Stimulated activated CD8-positive, alpha-beta memory T cell treated with anti-CD3 and anti-CD28 coated beads, Interleukin-7, amount 100 ng/mL, for 1 hour (primary cell): ENCODE measurements at regions not wholly inside any gene's neighbourhood (a gene's known extent, or its start where the extent isn't known, plus 50 kb on each side); places are given as distances from the start of the nearest gene placed in this dataset.
"Not testable (repeated sequence)": the region's sequence is repeated elsewhere in the genome, so short reads cannot be mapped to it uniquely, and the experiment has no call there.

Experiments used
- DNase-seq, 2 donors: peaks; one replicate each; pipeline ENCODE4 v3.0.0-alpha.2; 2020; ENCODE audit warnings: low read depth in 2 of 2

DNA sequence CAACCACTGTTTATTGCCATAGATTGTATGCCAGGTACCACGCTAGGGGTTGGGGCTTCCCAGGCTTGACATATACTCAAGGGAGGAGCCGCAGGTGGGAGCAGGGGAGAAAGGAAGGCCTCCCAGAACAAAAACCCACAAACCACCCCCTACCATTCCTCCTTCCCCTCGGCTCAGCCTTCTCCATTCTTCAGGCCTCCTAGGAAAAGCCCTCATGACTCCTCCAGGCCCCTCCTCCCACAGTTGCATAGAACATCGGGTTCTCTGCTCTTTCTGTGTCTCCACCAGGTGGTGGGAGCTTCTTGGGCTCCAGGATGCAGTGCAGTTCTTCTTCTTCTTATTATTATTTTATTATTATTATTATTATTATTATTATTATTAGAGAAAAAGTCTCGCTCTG is 80.3 kb downstream of the ZFP36L2 start:
- DNase-seq = no peak

DNA sequence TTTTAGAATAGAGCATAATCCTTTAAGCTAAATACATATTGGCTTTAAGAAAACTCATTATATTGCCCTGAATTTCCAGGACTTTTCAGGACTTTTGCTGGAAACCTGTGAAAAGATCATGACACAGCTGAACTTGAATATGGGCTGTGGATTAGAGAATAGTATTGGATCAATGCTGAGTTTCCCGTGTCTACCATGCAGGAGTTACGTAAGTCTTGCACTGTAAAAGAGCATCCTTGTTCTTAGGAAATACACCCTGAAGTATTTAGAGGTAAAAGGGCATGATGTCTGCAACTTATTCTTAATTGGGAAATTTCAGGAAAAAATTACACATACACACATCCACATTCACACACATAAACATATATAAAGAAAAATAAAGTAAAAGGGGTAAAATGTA is 82.1 kb downstream of the ZFP36L2 start:
- no peak for DNase-seq

DNA sequence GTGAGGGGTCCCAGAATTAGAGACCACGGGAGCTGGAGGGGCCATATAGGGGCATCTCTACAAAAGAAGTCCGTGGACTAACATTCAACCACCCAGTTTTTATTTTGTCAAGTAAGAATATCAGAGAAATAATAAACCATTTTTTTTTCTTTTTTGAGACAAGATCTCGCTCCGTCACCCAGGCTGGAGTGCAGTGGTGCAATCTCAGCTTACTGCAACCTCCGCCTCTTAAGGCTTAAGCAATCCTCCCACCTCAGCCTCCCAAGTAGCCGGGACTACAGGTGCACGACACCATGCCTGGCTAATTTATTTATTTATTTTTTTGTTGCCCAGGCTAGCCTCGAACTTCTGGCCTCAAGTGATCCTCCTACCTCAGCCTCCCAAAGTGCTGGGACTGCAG is 82.7 kb downstream of the ZFP36L2 start:
- no peak for DNase-seq

DNA sequence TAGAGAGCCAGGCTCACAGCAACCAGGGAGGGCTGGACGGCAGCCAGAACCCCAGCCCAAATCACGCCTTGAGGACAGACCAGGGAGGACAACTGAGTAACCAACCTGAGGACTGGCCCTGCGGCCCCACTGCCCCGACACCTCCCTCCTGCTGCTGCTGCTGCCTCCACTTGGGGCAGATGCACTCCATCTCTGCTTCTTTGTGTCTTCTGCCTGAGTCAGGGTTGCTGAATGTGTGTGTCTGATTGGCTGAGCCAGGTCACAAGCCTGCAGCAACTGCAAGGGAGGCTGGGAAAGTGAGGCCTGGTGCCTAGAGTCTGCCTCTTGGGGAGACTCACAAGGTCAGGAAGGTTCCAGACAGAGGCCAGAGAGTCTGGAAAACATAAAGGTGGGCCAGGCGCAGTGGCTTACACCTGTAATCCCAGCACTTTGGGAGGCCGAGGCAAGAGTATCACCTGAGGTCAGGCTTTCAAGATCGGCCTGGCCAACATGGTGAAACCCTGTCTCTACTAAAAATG is 83.4 kb downstream of the ZFP36L2 start:
- no peak for DNase-seq

DNA sequence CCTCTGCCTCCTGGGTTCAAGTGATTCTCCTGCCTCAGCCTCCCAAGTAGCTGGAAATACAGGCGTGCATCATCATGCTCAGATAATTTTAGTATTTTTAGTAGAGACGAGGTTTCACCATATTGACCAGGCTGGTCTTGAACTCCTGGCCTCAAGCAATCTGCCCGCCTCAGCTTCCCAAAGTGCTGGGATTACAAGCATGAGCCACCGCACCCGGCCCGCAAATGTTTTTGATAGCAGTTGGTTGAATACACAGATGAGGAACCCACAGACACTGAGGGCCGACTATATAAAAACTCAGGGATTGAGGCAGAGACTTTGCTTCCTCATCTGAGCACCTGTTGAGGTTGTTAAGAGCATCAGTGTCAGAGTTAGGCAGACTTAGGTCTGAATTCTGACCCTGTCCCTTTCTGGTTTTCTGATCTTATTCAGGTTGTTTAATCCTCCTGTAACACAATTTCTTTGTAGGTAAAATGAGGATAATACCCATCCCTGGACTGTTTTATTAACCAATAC is 84.7 kb downstream of the ZFP36L2 start:
- DNase-seq = not testable (repeated sequence)

DNA sequence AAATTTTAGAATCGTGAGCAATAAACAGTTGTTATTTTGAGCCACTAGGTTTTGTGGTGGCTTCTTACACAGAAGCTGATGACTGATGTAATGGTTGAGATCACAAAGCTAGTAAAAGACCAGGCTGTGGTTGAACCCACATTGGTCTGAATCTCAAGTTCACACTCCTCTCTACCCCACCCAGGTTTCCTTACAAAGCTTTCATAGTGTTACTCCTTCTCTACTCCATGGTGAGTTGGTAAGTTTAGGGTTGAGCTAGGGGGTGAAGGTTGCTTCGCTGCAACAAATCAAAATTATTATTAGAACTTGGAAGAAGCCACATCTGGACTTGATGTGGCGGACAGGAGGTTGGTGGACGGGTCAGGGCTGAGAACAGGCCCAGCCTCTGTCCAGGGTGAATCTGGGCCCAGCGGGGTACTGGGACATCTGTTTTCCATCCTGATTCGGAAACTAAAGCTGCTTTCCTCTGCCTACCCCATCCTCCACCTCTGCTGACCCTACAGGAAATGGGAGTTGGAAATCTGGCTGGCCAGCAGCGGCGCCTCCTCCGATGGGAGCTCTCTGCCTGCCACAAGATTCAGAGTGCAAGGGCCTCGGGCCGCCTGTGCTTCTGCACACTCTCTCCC is 86.3 kb downstream of the ZFP36L2 start:
- DNase-seq = no peak

DNA sequence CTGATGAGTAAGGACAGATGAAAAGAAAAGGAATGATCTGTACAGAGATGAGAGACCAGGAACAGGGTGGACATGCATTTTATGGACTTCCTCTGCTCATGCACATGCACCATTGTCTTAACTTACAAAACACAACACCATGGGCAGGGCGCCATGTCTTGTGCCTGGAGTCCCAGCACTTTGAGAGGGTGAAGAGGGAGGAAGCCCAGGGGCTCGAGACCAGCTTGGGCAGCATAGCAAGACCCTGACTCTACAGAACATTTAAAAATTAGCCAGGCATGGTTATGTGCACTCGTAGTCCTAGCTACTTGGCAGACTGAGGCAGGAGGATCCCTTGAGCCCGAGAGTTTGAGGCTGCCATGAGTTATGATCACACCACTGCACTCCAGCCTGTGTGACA is 86.9 kb downstream of the ZFP36L2 start:
- DNase-seq = no peak

DNA sequence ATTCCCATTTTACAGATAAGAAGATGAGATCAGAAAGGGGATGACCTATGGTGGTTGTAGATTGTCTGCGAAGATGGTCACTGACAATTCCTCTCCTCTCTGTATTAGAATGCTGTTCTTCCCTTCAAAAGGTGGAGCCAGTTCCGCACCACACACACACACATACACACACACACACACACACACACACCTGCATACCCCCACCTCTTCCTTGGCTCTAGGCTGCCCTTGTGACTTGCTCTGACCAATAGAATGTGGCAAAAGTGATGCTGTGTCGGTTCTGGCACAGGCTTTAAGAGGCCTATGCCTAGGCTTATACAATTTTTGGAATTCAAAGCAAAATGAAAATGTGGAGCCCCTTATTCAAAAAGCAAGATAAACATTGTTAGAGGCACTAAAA is 88.0 kb downstream of the ZFP36L2 start:
- no peak for DNase-seq

DNA sequence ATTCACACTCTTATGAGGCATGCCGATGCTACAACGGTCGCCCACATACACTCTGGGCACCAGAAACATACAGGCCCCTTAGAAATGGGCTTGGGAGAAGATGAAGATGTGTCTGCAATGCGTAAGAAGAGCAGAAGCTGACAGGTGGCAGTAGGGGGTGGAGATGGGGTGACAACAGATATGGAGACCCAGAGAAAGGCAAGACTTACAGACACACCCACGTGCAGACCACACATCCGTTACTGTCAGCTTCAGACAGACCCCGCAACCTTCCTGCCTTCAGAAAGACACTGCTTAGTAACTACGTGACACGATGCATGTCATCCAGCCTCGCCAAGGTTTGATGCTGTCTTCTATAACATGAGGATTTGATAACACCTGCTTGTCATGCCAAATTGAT is 89.5 kb downstream of the ZFP36L2 start:
- peak; percentile 48 to 49 for DNase-seq

DNA sequence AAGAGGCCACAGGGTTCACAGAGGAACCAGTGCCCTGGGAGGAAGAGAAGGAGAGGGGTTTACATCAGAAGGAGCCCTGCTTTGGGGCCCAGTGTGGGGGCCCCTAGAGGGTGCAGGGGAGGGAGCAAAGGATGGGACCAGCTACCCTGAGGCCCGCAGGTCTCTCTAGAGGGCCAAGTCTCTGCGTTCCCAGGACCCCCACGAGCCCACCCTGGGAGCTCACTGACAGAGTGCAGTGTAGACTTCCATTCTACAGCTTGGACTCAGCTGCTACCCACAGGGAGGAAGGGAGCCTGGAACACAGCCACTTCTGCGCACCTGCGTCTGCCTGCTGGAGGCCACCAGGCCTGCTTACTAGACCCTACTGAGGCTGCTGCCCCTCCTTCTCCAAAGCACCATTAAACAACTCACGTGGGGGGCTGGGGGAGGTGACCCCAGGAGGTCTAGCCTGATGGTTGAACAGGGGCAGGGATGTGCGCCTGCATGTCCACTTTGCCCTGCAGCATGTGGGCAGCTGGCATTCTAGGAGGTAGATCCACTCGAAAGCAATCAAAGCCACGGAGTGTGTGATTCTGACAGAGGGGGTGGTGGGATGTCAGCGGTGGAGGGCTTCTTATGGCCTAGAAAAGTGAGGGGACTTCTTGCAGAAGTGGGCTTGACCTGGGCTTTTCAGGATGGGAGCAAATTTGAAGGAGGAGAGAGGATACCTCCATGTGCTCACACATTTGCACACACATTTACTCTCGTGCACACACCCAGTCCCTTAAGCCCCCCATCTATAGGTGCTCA is 90.2 kb downstream of the ZFP36L2 start:
- no peak for DNase-seq

DNA sequence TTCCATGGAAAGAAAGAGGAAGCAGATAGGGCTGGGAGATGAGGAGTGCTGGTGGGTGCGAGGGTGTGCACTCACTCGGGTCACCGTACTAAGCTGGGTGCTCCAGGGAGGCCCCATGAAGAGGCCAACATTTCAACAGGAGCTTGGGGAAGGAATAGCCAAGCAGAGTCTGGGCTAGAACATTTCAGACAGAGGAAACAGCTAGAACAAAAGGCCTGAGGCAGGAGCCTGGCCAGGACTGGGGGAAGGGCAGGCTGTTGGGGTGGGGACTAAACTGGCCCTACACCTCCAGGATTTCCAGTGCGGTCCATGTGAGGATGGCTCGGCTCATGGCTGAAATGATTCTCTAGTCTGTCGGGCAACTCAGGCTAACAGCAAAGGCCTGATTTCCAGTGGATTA is 90.8 kb downstream of the ZFP36L2 start:
- no peak for DNase-seq

DNA sequence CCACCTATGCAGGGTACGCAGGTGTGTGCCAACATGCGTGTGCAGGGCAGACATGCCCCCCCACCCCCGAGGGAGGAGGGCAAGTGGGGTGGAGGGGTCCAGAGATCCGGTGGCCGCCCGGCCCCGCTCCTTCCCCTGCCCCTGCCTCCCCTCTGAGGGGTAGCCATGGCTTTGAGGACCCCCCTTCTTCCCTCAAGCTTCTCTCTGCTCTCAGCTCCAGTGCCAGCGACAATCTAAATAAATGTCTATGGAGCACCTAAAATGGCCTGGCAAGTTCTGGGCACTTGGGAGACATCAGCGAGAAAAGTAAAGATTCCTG is 91.9 kb downstream of the ZFP36L2 start:
- DNase-seq = no peak

DNA sequence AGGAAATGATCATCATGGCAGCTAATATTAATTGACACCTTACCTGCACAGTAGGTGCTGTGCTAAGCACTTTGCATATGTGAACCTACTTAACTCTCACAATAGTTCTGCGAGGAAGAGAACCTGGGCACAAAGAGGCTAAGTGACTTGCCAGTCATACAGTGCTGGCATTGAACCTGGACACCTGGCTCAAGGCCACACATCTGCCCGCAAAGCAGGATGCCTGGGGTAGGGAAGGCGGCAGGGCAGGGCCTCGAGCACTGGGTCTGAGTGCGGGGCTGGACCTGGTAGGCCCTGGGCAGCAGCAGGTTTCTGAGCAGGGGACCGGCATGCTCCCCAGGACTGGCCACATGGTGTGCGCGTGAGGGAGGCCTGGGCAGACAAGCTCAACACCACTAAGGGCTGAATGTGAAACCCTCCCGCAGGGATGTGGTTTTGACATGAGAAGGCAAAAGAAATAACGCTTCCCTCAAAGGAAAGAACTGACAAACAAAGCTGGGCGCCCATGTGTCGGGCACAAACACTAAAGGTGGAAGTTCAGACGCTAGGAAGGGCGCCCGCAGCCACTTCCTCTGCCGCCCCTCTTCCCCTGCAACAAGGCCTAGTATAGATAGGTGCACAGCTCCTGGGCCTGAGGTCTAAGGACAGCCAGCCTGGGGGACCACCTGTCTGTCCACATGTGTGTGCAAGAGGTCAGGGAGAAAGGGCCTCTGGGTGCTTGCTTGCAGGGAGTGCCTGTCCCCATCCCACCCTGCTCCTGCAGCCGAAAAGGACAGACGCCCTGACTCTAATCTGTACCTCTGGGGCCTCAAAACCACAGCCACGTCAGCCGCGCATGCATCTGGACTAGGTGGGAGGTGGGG is 92.5 kb downstream of the ZFP36L2 start:
- DNase-seq = peak in 1 of 2 donors; percentile 41

DNA sequence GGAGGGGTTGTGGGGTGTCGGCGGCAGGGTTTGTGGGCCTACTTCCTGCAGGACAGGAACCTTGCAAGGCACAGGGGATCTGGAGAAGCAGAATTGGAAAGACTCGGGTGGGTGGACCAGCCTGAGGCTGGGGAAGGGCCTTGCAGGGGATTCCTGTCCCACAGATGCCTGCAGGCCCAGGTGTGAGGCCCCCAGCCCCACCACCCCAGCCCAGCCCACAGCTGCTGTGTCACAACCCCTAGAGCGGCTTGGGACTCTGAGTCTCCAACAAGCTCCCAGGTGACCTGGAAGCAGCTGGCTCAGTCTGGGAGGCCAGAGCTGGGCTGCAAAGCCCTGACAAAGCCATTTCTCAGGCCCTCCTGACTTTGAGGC is 93.1 kb downstream of the ZFP36L2 start:
- no peak for DNase-seq

DNA sequence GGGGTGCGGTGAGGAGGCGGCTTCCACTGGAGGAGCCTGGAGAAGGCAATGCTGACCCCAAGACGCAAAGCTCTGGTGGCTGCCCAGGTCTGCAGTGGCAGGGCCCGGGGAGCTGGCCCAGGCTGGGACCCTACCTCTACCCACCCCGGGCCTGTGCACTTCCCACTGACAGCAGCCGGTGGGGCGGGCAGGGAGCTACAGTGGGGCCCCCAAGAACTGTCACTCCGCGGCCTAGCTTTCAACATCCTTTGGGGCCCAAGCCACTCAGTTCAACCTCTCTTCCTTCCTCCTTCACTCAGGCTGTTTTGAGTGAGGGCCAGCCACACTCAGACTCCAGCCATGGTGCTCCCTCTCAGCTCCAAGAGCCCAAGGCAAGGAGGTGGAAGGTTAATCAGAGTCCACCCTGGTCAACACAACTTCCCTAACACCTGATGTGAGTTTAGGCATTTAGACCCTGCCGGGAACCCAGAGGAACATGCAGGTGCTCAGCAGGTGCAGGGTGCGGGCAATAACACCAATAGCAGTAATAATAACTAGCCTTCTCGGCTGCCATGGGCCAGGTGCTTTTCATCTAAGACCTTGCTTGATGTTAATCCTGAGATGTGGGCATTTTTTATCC is 93.6 kb downstream of the ZFP36L2 start:
- no peak for DNase-seq

DNA sequence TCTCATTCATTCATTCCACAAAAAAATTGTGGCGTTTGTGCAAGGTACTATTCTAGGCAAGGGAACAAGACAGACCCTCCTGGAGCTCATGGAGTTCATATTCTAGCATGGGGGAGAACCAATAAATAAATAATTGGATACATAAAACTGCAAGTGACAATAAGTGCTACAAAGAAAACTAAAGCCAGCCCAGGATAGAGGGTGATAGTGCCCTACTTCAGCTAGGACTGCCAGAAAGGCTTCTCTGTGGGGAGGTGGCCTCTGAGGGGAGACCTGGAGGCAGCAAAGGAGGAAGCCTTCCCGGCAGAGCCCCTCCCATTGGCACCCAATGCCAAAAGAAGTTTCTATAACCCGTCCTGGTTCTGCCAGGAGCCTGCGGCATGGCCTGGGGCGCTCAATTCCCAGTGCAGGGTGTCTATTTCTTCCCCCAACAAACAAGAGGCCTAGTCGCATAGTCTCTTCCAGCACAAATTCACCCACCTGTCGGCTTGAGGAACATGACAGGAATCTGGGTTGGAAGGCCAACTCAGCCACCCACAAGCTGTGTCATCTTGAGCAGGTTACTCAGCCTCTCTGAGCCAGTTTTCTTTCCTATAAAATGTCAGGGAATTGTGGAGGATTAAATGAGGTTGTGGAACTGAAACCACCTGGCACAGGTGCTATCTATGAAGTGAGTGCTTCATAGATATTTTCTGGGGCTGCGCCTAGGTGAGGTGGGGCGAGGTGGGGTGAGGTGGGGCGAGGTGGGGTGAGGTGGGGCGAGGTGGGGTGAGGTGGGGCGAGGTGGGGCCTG is 94.3 kb downstream of the ZFP36L2 start:
- no peak for DNase-seq

DNA sequence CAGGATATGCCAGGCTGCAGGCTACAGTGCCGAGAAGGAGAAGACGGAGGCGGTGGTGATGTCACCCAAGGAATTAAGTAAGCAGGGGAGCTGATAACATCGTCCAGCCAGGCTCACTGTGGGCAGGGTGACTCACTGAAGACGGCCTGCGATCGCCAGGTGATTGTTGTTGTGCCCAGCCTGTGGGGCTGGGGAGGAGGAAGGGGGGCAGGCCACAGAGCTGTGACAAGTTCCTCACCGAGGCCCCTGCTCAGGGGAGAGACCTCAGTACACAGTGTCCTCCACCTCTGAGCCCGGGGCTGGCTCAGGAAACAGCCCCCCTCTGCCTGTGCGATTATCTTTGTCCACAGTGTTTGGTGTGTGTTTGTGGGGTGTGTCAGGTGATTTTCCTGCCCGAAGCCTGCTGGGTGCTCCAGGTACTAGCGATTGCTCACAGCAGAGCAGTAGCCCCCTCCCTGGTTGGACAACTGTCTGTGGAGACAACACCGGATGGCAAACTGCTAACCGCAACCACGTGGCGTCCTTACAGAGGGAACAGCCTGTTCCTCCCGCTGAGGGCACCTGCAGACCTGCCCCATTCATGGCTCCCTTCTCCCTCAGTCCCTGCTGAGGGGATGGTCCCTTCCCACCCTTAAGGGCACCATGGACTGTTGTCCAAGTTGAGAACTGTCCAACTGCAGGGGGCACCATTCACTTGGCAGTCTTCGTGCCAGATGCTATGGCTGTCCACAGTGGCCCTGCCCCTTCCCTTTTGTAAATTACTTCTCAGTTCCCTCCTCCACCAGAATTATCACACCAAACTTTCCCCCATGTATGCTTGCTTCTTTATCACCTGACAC is 95.1 kb downstream of the ZFP36L2 start:
- DNase-seq = peak; percentile 56 to 61

DNA sequence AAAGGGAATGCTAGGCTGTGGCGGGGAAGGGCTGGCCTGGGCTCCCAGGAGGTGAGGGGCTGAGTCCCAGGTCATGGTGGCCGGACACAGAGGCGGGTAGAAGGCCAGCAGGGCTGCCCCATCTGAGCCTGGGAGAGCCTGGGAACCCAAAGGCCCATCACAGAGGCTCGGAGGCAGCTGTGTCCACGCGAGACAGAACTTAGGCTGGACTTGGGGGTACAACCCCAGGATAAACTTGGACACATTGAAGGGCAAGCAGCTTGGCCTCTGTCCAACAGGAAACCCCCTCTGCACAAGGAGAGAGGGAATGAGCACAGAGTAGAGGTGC is 95.9 kb downstream of the ZFP36L2 start:
- DNase-seq = no peak

DNA sequence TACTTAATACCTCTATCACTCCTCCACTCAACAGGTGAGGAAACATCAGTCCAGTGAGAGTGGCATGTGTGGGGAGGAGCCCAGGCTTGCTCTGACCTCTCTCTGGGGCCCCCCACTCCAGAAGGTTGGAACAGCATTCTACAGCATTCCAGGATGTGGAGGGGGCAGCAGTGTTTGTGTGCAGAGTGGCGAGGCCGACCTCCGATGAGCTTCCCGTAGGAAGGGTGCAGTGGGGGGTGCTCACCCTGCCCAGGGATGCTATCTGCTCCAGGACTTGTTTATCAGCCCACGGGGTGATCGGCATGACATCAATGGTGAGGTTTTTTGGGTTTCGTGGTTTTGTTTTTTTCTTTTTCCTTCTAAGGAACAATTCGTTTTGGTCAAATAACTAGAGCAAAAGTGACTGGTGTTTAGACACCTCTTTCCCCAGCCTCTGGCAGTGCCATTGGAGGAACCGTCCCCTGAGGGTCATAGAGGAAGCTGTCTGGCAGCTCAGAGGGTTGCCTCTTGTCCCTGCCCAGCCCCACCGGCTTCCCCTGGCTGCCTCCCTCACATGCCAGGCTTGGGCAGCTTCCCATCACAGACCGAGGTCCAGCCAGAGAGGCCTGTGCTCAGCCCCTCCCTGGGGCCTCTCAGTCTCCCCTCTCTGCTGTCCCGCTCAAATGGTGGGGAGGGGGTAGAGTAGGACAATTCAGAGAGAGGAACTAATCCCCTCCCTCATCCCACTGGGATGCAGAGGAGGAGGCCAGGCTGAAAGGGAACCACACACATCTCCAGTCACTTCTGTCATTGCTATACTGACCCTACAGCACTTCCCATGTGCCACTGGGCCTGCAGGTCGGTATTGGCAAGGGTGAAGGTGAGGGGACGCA is 96.5 kb downstream of the ZFP36L2 start:
- no peak for DNase-seq
